CD4-positive, alpha-beta memory T cell (primary cell): ENCODE measurements at regions not wholly inside any gene's neighbourhood (a gene's known extent, or its start where the extent isn't known, plus 50 kb on each side); places are given as distances from the start of the nearest gene placed in this dataset.
A peak's percentile ranks its signal among the peaks of the same experiment; 100 is the strongest.
"Not testable (repeated sequence)": the region's sequence is repeated elsewhere in the genome, so short reads cannot be mapped to it uniquely, and the experiment has no call there.

Experiments
- CTCF ChIA-PET: fragments of 350-600 bp; sonication (Branson Sonifier 250); formaldehyde crosslinking; loops from one replicate; lab custom pipeline; 2021; ENCODE audit warnings: inconsistent platforms; ENCODE audit not compliant: partially characterized antibody; lab: Charles Lee
- POLR2A ChIA-PET: fragments of 350-600 bp; sonication (Branson Sonifier 250); formaldehyde crosslinking; loops from one replicate; lab custom pipeline; 2021; ENCODE audit not compliant: partially characterized antibody; lab: Charles Lee
- DNase-seq, 5 donors: peaks; one replicate each; pipeline versions ENCODE4 v3.0.0 to v3.0.0-alpha.2; 2020 to 2022; ENCODE audit warnings: mixed read lengths in 1 of 5
- H3K27ac ChIP-seq: one replicate; pipeline ENCODE4 v1.7.0; 2013; ENCODE audit warnings: low read depth, low read length
- H3K27me3 ChIP-seq: 2 replicates; pipeline ENCODE4 v1.7.0; 2013; ENCODE audit warnings: mild to moderate bottlenecking, low read length, moderate library complexity; ENCODE audit not compliant: insufficient read depth
- H3K36me3 ChIP-seq: 2 replicates; pipeline ENCODE4 v1.7.0; 2013; ENCODE audit warnings: mild to moderate bottlenecking, low read length, moderate library complexity; ENCODE audit not compliant: insufficient read depth
- H3K4me1 ChIP-seq: 2 replicates; pipeline ENCODE4 v1.7.0; 2013; ENCODE audit warnings: mild to moderate bottlenecking, low read length, moderate library complexity; ENCODE audit not compliant: insufficient read depth
- H3K4me3 ChIP-seq, 2 donors: one replicate each; pipeline ENCODE4 v1.7.0; 2013; ENCODE audit warnings: low read length in 2 of 2, mild to moderate bottlenecking in 1 of 2
- H3K9me3 ChIP-seq, 2 donors: one replicate each; pipeline ENCODE4 v1.7.0; 2013; ENCODE audit warnings: low read length in 2 of 2, control low read depth in 1 of 2; ENCODE audit not compliant: control insufficient read depth in 1 of 2
- H3K27ac Mint-ChIP-seq, 7 donors: one replicate each; pipeline ENCODE4 v1.8.0; 2020 to 2021; ENCODE audit warnings: mixed read lengths in 7 of 7, mild to moderate bottlenecking in 6 of 7, inconsistent platforms in 3 of 7, moderate library complexity in 3 of 7
- H3K27me3 Mint-ChIP-seq, 2 donors: one replicate each; pipeline ENCODE4 v1.8.0; 2020 to 2021; ENCODE audit warnings: mixed read lengths in 2 of 2
- H3K36me3 Mint-ChIP-seq, 2 donors: one replicate each; pipeline ENCODE4 v1.8.0; 2020 to 2021; ENCODE audit warnings: mixed read lengths in 2 of 2, inconsistent platforms in 1 of 2, mild to moderate bottlenecking in 1 of 2
- H3K4me1 Mint-ChIP-seq, 4 donors: one replicate each; pipeline ENCODE4 v1.8.0; 2020 to 2021; ENCODE audit warnings: mixed read lengths in 4 of 4, mild to moderate bottlenecking in 1 of 4
- H3K4me3 Mint-ChIP-seq, 8 donors: one replicate each; pipeline ENCODE4 v1.8.0; 2020 to 2021; ENCODE audit warnings: mixed read lengths in 8 of 8, mild to moderate bottlenecking in 7 of 8, moderate library complexity in 6 of 8, inconsistent platforms in 3 of 8
- H3K9me3 Mint-ChIP-seq, 8 donors: one replicate each; pipeline ENCODE4 v1.8.0; 2020 to 2021; ENCODE audit warnings: mixed read lengths in 8 of 8, mild to moderate bottlenecking in 5 of 8, inconsistent platforms in 3 of 8, moderate library complexity in 1 of 8
- intact Hi-C: fragments of 100-400 bp; cut with micrococcal nuclease; formaldehyde crosslinking; loops from one replicate; pipeline ENCODE4 v1.15.1; 2023

- H3K36me3 ChIP-seq, H3K4me3 ChIP-seq, H3K4me3 Mint-ChIP-seq, CTCF ChIA-PET, H3K36me3 Mint-ChIP-seq, intact Hi-C loops, H3K27ac ChIP-seq, H3K4me1 Mint-ChIP-seq, H3K4me1 ChIP-seq, H3K27ac Mint-ChIP-seq, POLR2A ChIA-PET, H3K27me3 Mint-ChIP-seq, H3K27me3 ChIP-seq, DNase-seq, H3K9me3 ChIP-seq: not testable (repeated sequence)
- peaks cover 0 to 11% (median 2%) of the 10 kb centered on the region in 8 donors for H3K9me3 Mint-ChIP-seq
Measured at GRCh38 chr17:54376409-54376808, 524.2 kb upstream of the TOM1L1 start.

GRCh38 chr17:54381482-54381881, 519.2 kb upstream of the TOM1L1 start:
- H3K4me3 Mint-ChIP-seq, result no peak overlapping the region
- Histone ChIP-seq H3K4me1 (no peaks in the 10 kb centered on the region), H3K9me3 (no peaks in the 10 kb centered on the region), H3K4me3 (no peak overlapping the region), H3K36me3 (no peaks in the 10 kb centered on the region), H3K27ac (no peak overlapping the region), H3K27me3 (no peaks in the 10 kb centered on the region)
- H3K36me3 Mint-ChIP-seq, result no peaks in the 10 kb centered on the region
- no peak overlapping the region for H3K27ac Mint-ChIP-seq
- H3K9me3 Mint-ChIP-seq, result peaks cover 0 to 8% (median 5%) of the 10 kb centered on the region in 8 donors
- CTCF ChIA-PET, result no interaction called here
- POLR2A ChIA-PET, result no interaction called here
- DNase-seq, result no peak
- H3K4me1 Mint-ChIP-seq, result no peaks in the 10 kb centered on the region
- intact Hi-C loops, result no loop called here
- H3K27me3 Mint-ChIP-seq, result no peaks in the 10 kb centered on the region

GRCh38 chr17:54404259-54404658, 496.4 kb upstream of the TOM1L1 start:
- ChIA-PET POLR2A (no interaction called here), CTCF (no interaction called here)
- Mint-ChIP-seq H3K4me1 (no peaks in the 10 kb centered on the region), H3K27ac (no peak overlapping the region), H3K9me3 (peaks cover 0 to 11% (median 3%) of the 10 kb centered on the region in 8 donors), H3K27me3 (no peaks in the 10 kb centered on the region), H3K4me3 (no peak overlapping the region), H3K36me3 (no peaks in the 10 kb centered on the region)
- Histone ChIP-seq H3K9me3 (no peaks in the 10 kb centered on the region), H3K4me3 (no peak overlapping the region), H3K36me3 (no peaks in the 10 kb centered on the region), H3K4me1 (no peaks in the 10 kb centered on the region), H3K27ac (no peak overlapping the region), H3K27me3 (no peaks in the 10 kb centered on the region)
- intact Hi-C loops, result no loop called here
- no peak for DNase-seq

- no peaks in the 10 kb centered on the region for H3K27me3 ChIP-seq
- H3K9me3 ChIP-seq, result no peaks in the 10 kb centered on the region
- DNase-seq, result no peak
- H3K4me1 Mint-ChIP-seq, result no peaks in the 10 kb centered on the region
- H3K27me3 Mint-ChIP-seq, result no peaks in the 10 kb centered on the region
- ChIA-PET CTCF (no interaction called here), POLR2A (no interaction called here)
- H3K4me1 ChIP-seq, result no peaks in the 10 kb centered on the region
- H3K9me3 Mint-ChIP-seq, result peaks cover 0 to 10% (median 2%) of the 10 kb centered on the region in 8 donors
- H3K36me3 Mint-ChIP-seq, result no peaks in the 10 kb centered on the region
- no peak overlapping the region for H3K4me3 Mint-ChIP-seq
- intact Hi-C loops, result no loop called here
- H3K27ac ChIP-seq, result no peak overlapping the region
- no peak overlapping the region for H3K27ac Mint-ChIP-seq
- H3K36me3 ChIP-seq, result no peaks in the 10 kb centered on the region
- no peak overlapping the region for H3K4me3 ChIP-seq
Measured at GRCh38 chr17:54405826-54406225, 494.8 kb upstream of the TOM1L1 start.

GRCh38 chr17:54408731-54409130, 491.9 kb upstream of the TOM1L1 start:
- Mint-ChIP-seq H3K36me3 (no peaks in the 10 kb centered on the region), H3K27me3 (no peaks in the 10 kb centered on the region), H3K4me3 (no peak overlapping the region), H3K4me1 (no peaks in the 10 kb centered on the region), H3K27ac (peak overlapping the region in 1 of 7 donors; percentile 10), H3K9me3 (peaks cover 0 to 5% (median 2%) of the 10 kb centered on the region in 8 donors)
- Histone ChIP-seq H3K27me3 (no peaks in the 10 kb centered on the region), H3K27ac (no peak overlapping the region), H3K4me3 (no peak overlapping the region), H3K9me3 (no peaks in the 10 kb centered on the region), H3K4me1 (no peaks in the 10 kb centered on the region), H3K36me3 (no peaks in the 10 kb centered on the region)
- CTCF ChIA-PET, result no interaction called here
- POLR2A ChIA-PET, result no interaction called here
- DNase-seq, result no peak
- intact Hi-C loops, result no loop called here

- Histone ChIP-seq H3K27ac (no peak overlapping the region), H3K4me1 (no peaks in the 10 kb centered on the region), H3K27me3 (no peaks in the 10 kb centered on the region), H3K4me3 (no peak overlapping the region), H3K36me3 (no peaks in the 10 kb centered on the region), H3K9me3 (peaks cover 0 to 6% of the 10 kb centered on the region in 2 donors)
- Mint-ChIP-seq H3K27ac (no peak overlapping the region), H3K27me3 (no peaks in the 10 kb centered on the region), H3K9me3 (peaks cover 0 to 17% (median 10%) of the 10 kb centered on the region in 8 donors), H3K36me3 (no peaks in the 10 kb centered on the region), H3K4me3 (no peak overlapping the region), H3K4me1 (no peaks in the 10 kb centered on the region)
- CTCF ChIA-PET, result no interaction called here
- intact Hi-C loops, result no loop called here
- POLR2A ChIA-PET, result no interaction called here
- no peak for DNase-seq
Measured at GRCh38 chr17:54418467-54418866, 482.2 kb upstream of the TOM1L1 start.

- Histone ChIP-seq H3K27me3 (no peaks in the 10 kb centered on the region), H3K9me3 (no peaks in the 10 kb centered on the region), H3K36me3 (no peaks in the 10 kb centered on the region), H3K4me3 (no peak overlapping the region), H3K4me1 (no peaks in the 10 kb centered on the region), H3K27ac (no peak overlapping the region)
- CTCF ChIA-PET, result no interaction called here
- POLR2A ChIA-PET, result no interaction called here
- Mint-ChIP-seq H3K36me3 (no peaks in the 10 kb centered on the region), H3K27ac (no peak overlapping the region), H3K27me3 (no peaks in the 10 kb centered on the region), H3K4me1 (no peaks in the 10 kb centered on the region), H3K4me3 (no peak overlapping the region), H3K9me3 (peaks cover 0 to 8% (median 4%) of the 10 kb centered on the region in 8 donors)
- no peak for DNase-seq
- intact Hi-C loops, result no loop called here
Measured at GRCh38 chr17:54425671-54426070, 475.0 kb upstream of the TOM1L1 start.

- H3K27me3 ChIP-seq, result no peaks in the 10 kb centered on the region
- Mint-ChIP-seq H3K36me3 (no peaks in the 10 kb centered on the region), H3K9me3 (peaks cover 0 to 8% (median 4%) of the 10 kb centered on the region in 8 donors), H3K4me3 (no peak overlapping the region), H3K27me3 (no peaks in the 10 kb centered on the region), H3K27ac (no peak overlapping the region), H3K4me1 (no peaks in the 10 kb centered on the region)
- H3K4me3 ChIP-seq, result no peak overlapping the region
- no peaks in the 10 kb centered on the region for H3K9me3 ChIP-seq
- intact Hi-C loops, result no loop called here
- no peak for DNase-seq
- no peak overlapping the region for H3K27ac ChIP-seq
- H3K36me3 ChIP-seq, result no peaks in the 10 kb centered on the region
- H3K4me1 ChIP-seq, result no peaks in the 10 kb centered on the region
- CTCF ChIA-PET, result no interaction called here
- POLR2A ChIA-PET, result no interaction called here
Measured at GRCh38 chr17:54426296-54426886, 474.3 kb upstream of the TOM1L1 start.
